HG03571 (cell line): ENCODE measurements at regions not wholly inside any gene's neighbourhood (a gene's known extent, or its start where the extent isn't known, plus 50 kb on each side); places are given as distances from the start of the nearest gene placed in this dataset.
"Not testable (repeated sequence)": the region's sequence is repeated elsewhere in the genome, so short reads cannot be mapped to it uniquely, and the experiment has no call there.

Source experiments
- ATAC-seq: cut with Tn5 transposase; IDR thresholded peaks from one replicate; pipeline ENCODE4 v1.9.1; 2021; ENCODE audit not compliant: unreplicated experiment

DNA sequence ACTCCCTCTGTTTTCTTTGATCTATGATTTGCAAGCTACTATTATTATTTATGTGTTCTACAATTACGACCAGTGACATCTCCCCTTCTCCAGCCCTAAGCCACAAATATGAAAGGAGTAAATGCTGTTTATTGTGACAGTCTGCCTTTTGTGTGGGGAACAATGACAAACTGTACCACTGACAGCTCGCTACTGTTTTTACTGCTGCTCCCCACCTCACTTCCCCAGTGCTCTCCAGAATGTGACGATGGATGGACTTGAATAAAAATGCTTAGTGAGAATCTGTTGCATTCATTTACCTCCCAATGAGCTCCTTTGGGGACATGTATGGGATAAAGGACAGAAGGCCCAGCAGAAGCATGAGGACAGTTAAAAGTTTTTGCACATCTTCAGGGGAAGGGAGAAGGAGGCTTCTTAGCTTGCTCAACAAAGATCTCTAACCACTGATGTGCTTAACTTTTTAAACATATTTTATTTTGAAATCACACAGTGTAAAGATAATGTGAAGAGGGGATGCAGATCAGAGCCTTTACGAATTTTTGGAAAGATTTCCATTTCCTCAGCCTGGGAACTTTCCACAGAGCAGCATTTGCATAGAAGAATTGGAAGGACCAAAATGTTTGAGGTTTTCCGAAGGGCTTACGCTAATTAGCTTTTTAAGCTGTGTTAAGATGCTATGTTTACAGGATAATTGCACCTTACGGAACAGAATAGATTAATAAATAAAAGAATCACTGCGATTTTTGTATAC is 485.1 kb upstream of the TENM3 start:
- ATAC-seq, result no peak

DNA sequence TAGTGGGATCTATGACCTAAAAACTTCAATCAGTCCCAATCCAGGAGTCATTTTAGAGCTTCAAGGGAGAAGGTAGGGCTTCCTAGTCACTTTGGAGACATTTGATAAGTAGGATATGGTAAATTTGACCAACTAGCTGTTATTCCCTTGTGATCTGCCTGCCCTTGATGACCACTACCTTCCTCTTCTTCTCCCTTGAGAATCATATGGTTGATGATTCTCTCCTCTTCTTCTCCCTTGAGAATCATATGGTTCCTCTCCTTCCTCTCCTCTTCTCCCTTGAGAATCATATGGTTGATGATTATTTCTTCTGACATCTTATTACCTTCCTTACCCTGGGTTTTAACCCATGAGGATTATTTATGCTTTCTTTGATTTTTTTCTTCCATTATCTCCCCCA is 482.6 kb upstream of the TENM3 start:
- ATAC-seq, result no peak

DNA sequence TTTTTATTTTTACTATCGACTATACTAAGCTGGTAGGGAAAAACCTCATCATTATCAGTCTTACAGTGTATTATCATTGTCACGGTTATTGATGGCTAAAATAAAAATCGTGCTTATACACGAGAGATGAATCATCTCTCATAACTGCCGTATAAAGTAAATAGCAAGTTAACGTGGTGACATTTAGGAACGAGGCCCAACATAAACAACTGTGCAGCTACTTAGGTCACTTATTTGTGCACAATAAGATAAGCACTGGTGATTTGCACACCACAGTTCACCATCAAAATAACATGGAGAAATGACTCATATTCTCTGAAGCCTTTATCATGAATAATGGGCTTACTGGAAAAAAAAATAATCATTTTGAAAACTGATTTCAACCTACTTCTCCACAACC is 482.0 kb upstream of the TENM3 start:
- ATAC-seq, result no peak

DNA sequence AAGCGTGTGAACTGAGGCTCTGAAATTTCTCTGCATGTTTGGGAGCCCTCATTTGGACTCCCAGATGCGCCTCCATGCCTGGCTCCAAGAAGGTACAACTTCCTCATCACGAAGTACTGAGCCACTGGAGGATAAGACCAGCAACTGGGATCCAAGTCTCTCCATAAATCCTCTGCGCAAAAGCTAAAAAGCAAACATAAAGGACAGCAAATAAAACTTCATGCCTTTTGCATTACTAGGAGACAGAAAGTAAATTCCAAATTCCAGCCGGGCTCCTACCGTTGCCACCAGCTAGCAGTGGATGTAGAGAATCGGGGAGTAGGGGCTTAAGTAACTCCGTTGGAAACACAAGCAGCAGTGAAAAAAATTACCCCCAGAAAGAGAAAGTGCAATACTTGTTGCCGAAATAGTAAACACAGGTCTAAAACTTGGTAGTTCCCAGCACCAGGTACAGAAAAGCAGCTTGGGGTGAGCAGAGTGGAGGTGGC is 477.1 kb upstream of the TENM3 start:
- ATAC-seq, result no peak

DNA sequence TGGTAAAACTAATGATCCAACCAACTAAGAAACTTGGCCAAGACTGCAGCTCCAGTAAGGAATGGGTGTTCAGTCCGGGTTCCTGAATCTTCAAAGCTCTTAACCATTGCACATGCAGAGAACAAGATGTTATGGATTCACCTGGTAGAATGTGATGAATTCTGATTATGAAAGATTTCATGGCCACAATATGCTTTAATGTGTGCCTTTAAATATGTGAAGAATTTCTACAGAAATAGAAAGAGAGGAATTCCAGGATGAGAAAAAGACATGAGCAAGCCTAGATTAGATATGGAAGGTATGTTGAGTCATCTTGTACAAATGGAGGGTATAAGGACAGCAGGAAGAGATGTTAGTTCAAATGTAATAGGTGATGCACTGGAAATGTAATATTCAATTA is 472.2 kb upstream of the TENM3 start:
- ATAC-seq, result no peak

DNA sequence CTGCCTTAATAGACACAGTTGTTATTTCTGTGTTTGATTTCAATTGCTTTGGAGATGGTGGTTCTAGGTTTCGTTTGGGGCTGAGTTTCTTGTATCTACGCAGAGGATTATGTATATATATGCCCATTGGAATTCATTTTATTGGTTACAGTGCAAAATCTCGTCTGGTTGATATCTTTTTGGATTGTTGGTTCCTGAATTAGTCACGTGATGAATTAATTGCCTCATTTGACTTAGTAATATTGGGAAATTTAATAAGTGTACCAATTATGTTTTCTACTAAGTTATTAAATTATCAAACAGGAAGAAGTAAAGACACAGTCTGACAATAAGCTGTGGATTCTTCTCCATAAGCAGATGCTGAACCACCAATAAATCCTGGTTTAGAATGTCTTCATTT is 467.9 kb upstream of the TENM3 start:
- ATAC-seq, result no peak

DNA sequence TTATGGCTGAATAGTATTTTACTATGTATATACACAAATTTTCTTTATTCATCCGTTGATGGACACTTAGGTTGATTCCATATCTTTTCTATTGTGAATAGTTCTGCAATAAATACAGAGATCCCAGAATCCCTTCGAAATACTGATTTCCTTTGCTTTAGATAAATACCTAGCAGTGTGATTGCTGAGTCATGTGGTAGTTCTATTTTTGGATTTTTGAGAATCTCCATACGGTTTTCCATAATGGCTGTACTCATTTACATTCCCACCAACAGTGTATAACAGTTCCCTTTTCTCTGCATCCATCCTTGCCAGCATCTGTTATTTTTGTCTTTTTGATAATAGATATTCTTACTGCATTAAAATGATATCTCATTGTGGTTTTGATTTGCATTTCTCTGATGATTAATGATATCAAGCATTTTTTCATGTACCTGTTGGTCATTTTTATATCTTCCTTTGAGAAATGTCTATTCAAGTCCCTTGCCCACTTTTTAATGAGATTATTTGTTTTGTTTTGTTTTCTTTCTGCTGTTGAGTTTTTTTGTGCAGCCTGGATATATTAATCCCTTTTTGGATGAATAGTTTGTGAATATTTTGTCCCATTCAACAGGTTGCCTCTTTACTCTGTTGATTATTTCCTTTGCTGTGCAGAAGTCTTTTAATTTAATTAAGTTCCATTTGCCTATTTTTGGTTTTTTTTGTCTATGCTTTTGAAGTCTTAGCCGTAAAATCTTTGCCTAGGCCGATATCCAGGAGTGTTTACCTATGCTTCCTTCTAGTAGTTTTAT is 466.7 kb upstream of the TENM3 start:
- no peak for ATAC-seq

DNA sequence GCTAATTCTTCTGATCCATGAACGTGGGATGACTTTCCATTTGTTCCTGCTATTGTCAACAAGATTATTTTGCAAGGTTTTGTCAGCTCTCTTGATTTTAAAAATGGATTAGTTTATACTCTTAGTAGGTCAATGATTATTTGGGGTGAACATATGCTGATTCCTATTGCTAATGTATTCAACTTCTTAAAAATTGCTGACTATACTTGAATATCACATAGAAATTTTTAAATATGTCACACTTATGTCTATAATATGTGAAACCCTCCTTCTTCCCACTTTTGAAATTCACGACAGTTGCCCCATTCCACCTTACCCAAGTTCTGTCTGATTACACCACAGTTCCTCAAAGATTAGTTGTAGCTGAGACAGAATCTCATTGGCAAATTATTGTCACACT is 465.7 kb upstream of the TENM3 start:
- ATAC-seq, result no peak

DNA sequence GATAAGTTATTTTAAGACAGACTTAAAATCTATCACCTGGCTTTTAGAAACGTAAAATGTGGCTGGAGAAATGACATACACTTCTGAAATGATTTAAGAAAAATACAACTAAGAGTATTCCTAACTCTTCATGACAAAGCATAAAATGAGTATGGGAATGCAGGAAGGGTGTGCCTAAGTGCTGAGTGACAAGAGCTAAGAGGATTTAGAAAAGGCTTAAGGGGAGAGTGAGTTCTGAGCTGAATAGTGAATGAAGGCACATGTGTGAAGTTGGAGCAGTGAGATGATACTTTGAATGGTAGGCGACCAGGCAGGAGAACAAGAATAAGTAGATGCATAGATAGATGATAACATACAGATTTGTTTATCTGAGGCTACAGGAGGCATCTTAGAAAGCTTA is 458.3 kb upstream of the TENM3 start:
- ATAC-seq, result no peak

DNA sequence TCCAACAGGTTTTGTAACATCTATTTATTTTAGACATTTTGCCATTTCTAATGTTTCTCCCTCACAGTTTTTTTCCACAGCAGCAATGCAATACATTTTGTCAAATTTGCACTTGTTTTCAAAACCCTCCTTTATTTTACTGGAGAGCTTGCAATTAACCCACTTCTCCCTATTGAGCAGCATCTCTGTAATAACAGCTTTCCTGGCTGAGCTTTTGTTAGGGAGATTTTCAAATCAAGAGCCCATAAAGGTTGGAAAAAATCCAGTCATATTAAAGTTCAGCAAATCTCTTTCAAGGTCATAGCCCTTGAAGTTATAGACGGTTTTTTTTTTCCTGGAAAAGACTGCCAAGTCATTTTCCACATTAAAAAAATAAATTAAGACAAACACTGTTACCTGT is 450.6 kb upstream of the TENM3 start:
- no peak for ATAC-seq

DNA sequence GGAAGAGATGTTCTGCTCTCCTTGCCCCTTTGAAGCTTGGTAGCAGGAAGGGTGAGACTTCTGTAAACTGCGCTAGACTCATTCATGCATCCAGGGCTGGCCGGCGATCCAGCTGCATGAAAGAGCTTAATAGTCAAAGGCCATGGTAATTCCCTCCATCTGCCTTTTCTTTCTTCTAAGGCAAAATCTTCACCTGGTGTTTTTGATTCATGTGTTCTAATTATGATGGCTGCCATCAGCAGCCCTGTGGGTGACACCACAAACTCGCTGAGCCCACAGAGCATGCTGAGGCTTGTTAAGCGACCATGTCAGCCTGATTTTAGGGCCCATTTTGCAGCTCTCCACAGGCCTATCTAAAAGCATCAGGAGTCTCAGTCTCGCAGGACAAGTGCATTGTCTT is 450.1 kb upstream of the TENM3 start:
- ATAC-seq, result no peak

DNA sequence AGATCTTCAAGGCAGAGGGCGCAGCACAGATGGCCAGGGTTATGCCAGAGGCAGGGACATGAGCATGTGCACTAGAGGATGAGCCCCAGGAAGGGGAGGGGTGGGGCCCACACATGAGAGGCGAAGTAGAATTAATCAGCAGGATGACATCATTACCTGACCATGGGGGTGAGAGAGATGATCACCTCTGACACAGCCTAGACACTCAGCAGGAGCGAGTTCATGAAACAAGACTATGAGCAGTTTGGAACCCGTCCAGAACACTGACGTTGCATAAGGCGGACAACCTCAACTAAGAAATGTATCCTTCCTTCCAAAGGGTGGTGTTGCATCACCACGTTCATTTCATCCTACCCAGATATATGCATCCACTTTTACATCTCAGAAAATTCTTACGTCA is 446.7 kb upstream of the TENM3 start:
- no peak for ATAC-seq

DNA sequence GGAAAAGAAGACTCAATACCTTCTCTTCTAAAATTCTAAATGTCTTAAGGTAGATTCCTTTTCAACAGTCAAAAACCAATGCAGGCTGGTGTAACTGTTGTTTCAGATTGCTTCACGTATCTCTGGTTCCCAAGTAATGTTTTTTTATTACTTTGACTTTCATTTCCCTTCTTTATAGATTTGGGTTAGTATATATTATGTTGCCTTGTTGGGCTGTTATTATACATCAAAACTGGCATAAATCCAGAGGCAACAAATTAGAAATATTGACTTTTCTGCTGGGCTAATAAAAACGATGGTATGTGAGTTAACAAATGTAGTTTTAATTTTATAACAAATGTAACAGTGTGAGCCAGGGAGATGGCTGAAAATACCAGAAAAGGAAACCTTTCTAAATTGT is 444.7 kb upstream of the TENM3 start:
- ATAC-seq, result no peak

DNA sequence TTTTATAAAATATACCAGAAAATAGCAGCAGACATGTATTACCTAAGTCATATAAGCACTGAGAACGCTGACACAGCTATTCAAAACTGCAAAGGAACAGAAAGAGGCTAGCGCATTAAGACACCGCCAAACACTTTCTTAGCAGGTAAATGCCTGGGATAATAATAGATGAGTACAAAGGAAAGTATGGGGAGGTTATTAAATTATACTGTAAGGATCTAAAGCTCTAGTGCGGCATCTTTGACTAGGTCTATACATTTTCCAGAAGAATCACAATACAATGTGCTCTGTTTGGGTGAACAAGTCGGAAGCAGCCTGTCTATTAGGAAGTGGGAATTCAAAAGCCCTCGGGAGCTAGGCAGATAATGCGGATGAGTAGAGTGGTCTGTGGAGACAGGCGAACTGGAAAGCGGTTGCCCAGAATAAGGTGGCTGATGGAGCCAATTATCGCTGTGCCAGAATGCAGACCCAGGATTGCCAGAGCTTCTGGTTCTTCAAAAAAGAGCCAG is 443.6 kb upstream of the TENM3 start:
- no peak for ATAC-seq

DNA sequence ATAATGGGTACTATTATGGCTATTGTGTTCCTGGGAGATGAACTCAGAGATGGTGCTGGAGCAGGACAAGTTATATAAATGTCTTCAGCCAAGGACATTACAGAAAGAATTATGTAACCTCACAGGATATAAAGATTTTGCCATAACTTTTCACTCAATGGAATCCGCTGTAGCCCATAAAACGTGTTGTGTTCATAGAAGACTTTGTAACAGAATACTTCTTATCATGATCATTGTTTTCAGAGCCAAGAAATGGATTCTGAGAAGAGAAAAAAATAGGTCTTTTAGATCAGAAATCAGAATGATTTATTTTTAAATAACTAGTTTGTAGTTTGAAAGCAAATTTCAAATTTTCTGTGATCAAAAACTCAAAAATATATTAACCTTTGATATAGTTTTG is 441.0 kb upstream of the TENM3 start:
- ATAC-seq, result no peak

DNA sequence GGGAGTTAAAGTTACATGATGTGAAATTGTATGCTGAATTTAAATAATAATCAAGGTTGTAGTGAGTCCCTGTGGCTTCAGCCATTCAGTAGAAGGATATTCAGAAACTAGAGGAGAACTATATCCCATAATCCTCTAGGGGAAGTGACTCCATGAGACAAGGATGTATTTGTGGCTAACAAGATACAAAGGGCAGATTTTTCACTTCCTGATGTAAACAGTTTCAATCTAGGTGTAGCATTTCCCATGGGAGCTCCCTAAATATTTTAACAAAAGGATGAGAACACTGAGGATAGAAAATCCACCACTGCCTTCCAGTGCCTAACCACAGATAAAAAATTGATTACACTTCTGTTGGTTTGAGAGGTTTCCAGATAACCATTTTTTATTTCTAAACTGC is 435.4 kb upstream of the TENM3 start:
- no peak for ATAC-seq

DNA sequence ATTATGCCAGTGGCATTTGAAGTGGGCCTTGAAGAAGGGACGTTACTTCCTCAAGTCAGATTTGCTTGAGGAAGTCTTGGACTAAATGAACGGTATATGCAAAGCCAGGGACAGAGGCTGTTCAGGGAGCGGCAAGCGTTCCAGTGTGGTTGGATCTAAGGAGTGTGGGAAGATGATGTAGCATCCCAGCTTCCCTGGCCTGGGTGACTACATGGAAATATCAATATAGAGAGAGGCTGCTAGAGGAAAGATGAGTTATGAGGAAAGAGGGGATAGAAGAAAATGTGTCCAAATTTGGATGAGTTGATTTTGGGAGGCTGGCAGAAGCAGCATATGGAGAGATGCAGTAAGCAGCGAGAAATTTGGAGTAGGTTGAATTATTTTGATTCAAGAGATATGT is 432.5 kb upstream of the TENM3 start:
- no peak for ATAC-seq

DNA sequence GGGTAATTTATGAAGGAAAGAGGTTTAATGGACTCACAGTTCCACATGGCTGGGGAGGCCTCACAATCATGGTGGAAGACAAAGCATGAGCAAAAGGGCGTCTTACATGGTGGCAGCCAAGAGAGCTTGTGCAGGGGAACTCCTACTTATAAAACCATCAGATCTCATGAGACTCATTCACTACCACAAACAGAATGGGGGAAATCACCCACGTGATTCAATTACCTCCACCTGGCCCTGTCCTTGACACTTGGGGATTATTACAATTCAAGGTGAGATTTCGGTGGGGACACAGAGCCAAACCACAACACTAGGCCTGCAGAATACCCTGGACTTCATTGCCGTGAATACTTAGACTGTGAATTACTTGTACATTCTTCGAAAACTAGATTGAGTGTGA is 431.7 kb upstream of the TENM3 start:
- ATAC-seq, result not testable (repeated sequence)

DNA sequence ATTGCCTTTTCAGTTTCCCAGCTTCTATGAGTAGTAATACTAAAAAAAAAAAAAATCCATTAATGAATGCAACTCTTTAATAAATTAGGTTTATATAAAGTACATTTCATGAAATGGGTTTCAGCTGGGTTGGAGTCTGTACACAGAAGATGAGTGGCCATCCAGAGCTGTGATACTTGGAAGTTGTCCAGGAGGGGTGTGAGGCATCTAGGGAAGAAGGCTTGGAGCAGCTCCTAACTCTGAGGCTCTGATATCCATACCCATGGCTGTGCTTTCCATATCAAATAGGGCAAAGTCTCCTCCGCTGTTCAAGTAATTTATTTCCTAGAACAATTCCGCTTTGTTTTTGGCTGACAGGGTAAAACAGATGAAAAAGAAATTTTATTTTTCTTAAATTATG is 423.3 kb upstream of the TENM3 start:
- ATAC-seq, result no peak

DNA sequence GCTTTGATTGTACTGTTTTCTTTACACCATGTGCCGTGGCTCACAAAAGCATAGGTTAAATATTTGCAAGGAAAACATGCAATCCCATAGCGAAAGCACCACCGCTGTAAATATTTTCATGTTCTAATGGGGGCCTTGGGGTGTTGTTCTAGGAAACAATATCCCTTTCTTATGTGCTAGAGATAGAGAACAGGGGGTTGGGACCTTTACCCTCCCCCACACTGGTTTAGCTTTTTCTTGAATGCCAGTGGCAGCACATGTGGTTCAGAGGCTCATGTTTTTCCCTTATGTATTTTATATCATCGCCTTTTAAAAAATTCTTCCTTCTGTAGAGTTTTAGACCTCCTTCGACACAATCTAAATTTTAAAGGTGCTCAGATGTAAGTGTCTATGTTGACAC is 422.6 kb upstream of the TENM3 start:
- no peak for ATAC-seq

DNA sequence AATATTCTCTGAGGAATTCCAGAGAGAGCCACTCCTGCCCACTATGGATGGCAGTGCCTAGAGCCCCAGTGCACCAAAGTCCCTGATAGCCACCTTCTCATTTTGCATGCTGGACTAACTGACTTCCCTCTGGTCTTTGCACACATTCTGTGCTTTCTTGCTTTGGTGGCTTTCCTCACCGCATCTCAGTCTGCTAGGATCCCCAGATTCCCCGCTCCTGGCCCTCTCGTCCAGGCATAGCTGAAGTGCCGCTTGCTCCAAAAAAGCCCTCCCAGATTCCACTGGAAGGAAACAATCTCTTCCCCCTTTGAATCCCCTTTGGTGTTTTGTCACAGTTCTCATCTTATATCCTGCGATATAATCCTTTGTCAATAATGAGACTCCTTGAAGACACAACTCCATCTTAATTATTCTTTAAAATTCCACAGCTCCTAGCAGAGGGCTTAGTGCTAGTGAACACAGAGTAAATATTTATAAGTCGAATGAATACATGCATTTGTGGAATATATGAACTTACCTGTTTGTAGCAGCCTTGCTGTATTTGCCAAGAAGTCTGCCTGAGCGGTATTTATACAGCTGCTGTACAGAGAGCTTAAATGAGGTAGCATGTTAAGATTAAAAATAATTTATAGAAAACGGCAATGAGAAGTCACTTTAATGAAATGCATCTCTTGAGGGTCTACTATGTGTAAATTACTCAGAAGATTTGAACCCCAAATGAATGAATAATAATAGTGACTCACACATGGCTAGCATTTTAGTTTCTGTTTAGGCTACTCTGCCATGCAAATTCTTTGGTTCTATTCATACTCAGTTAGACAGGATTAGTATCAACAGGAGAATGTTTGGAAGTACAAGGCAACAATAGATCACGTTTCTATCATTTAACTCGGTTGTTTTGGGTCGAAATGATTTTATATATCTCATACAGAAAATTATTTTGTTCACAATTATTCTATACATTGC is 421.9 kb upstream of the TENM3 start:
- ATAC-seq, result no peak
